Testis (tissue), 2 donors: ENCODE measurements at regions not wholly inside any gene's neighbourhood (a gene's known extent, or its start where the extent isn't known, plus 50 kb on each side); places are given as distances from the start of the nearest gene placed in this dataset.

Source experiments
- DNase-seq: peaks from one replicate; pipeline ENCODE4 v3.0.0-alpha.2; 2019
- H3K27ac ChIP-seq, 2 donors: fragments of 200-600 bp; sonication (generic); one replicate each; pipeline ENCODE4 v1.5.1; 2019
- H3K27me3 ChIP-seq: fragments of 200-600 bp; sonication (generic); one replicate; pipeline ENCODE4 v1.5.1; 2019
- H3K36me3 ChIP-seq: fragments of 200-600 bp; sonication (generic); one replicate; pipeline ENCODE4 v1.5.1; 2017; ENCODE audit warnings: low read depth; ENCODE audit errors: missing control alignments
- H3K4me1 ChIP-seq: fragments of 200-600 bp; sonication (generic); one replicate; pipeline ENCODE4 v1.5.1; 2019
- H3K4me3 ChIP-seq, 2 donors: fragments of 200-600 bp; sonication (generic); one replicate each; pipeline ENCODE4 v1.5.1; 2017 to 2019
- H3K9me3 ChIP-seq: fragments of 200-600 bp; sonication (generic); one replicate; pipeline ENCODE4 v1.5.1; 2017
- CTCF ChIP-seq, 3 experiments: fragments of 450-650 bp in 2 of 3; fragments of 200-600 bp in 1 of 3; sonication (generic) in 1 of 3; IDR thresholded peaks; one replicate each; pipeline ENCODE4 v1.5.1; 2016 to 2019; ENCODE audit warnings: antibody characterized with exemption in 3 of 3, mild to moderate bottlenecking in 2 of 3, moderate library complexity in 1 of 3
- POLR2A ChIP-seq: fragments of 450-650 bp; IDR thresholded peaks from one replicate; pipeline ENCODE4 v1.6.1; 2017; ENCODE audit warnings: antibody characterized with exemption, mild to moderate bottlenecking, moderate library complexity
- WGBS, 2 donors: methylation state at CpG; one replicate each; pipeline ENCODE4 v1.1.5; 2018; 5-methylcytosine and 5-hydroxymethylcytosine counted together
- intact Hi-C: fragments of 100-400 bp; cut with DNase I; formaldehyde crosslinking; loops from one replicate; pipeline ENCODE4 v1.15.1; 2023; ENCODE audit warnings: low total_unique reads

- intact Hi-C loops: no loop called here
- Histone ChIP-seq H3K4me3 (no peak overlapping the region), H3K4me1 (no peaks in the 10 kb centered on the region), H3K27me3 (no peaks in the 10 kb centered on the region), H3K36me3 (no peaks in the 10 kb centered on the region), H3K27ac (no peak overlapping the region), H3K9me3 (no peaks in the 10 kb centered on the region)
- DNase-seq: no peak
- WGBS, 2 donors: 95 to 100% methylated on average over 1 to 3 of the region's 3 CpGs
- TF ChIP-seq POLR2A: no peak
- TF ChIP-seq CTCF (IDR thresholded peaks at IDR 0.05): no peak
Measured at GRCh38 chr12:111233786-111234185, 135.1 kb downstream of the PHETA1 start.

GRCh38 chr12:111230649-111231048, 138.2 kb downstream of the PHETA1 start:
- 70 to 77% methylated on average over 3 of the region's 3 CpGs for WGBS, 2 donors
- H3K4me3 ChIP-seq: no peak overlapping the region
- H3K9me3 ChIP-seq: no peaks in the 10 kb centered on the region
- H3K27ac ChIP-seq: no peak overlapping the region
- H3K27me3 ChIP-seq: no peaks in the 10 kb centered on the region
- no peak for DNase-seq
- no peaks in the 10 kb centered on the region for H3K4me1 ChIP-seq
- no peak for TF ChIP-seq POLR2A
- no peak for TF ChIP-seq CTCF (IDR thresholded peaks at IDR 0.05)
- intact Hi-C loops: no loop called here
- H3K36me3 ChIP-seq: no peaks in the 10 kb centered on the region

- Histone ChIP-seq H3K4me1 (no peaks in the 10 kb centered on the region), H3K27me3 (no peaks in the 10 kb centered on the region), H3K36me3 (no peaks in the 10 kb centered on the region), H3K4me3 (no peak overlapping the region), H3K27ac (no peak overlapping the region), H3K9me3 (no peaks in the 10 kb centered on the region)
- intact Hi-C loops: no loop called here
- 95 to 96% methylated on average over 5 of the region's 5 CpGs for WGBS, 2 donors
- no peak for DNase-seq
- no peak for TF ChIP-seq POLR2A
- no peak for TF ChIP-seq CTCF (IDR thresholded peaks at IDR 0.05)
Measured at GRCh38 chr12:111228916-111229666, 139.8 kb downstream of the PHETA1 start.

- H3K36me3 ChIP-seq: no peaks in the 10 kb centered on the region
- TF ChIP-seq POLR2A (no peak), CTCF (IDR thresholded peaks at IDR 0.05) (no peak)
- no peak for DNase-seq
- intact Hi-C loops: no loop called here
- no peaks in the 10 kb centered on the region for H3K27me3 ChIP-seq
- WGBS, 2 donors: 82 to 90% methylated on average over 10 of the region's 10 CpGs
- H3K4me1 ChIP-seq: no peaks in the 10 kb centered on the region
- H3K9me3 ChIP-seq: no peaks in the 10 kb centered on the region
- H3K4me3 ChIP-seq: no peak overlapping the region
- no peak overlapping the region for H3K27ac ChIP-seq
Measured at GRCh38 chr12:111227476-111228420, 141.1 kb downstream of the PHETA1 start.
